SK-N-SH treated with all-trans-retinoic acid at 6 μM for 48 hours (cell line): ENCODE measurements at regions not wholly inside any gene's neighbourhood (a gene's known extent, or its start where the extent isn't known, plus 50 kb on each side); places are given as distances from the start of the nearest gene placed in this dataset.

Source experiments
- ARNTL ChIP-seq: fragments of 450-650 bp; formaldehyde crosslinking; IDR thresholded peaks from 2 replicates; pipeline ENCODE4 v1.5.0; 2020; ENCODE audit warnings: low read depth, mild to moderate bottlenecking, moderate library complexity, borderline replicate concordance
- CREB5 ChIP-seq: fragments of 250-450 bp; sonication (Bioruptor Pico); IDR thresholded peaks from 2 replicates; pipeline ENCODE4 v1.5.1; 2020; ENCODE audit warnings: low read depth, mild to moderate bottlenecking, moderate library complexity
- CSRNP3 ChIP-seq: fragments of 250-450 bp; sonication (Bioruptor Pico); IDR thresholded peaks from 2 replicates; pipeline ENCODE4 v1.5.1; 2021; ENCODE audit warnings: mild to moderate bottlenecking, moderate library complexity
- GLIS3 ChIP-seq: fragments of 250-450 bp; sonication (Bioruptor Pico); IDR thresholded peaks from 2 replicates; pipeline ENCODE4 v1.5.0; 2020; ENCODE audit warnings: mild to moderate bottlenecking, moderate library complexity
- ISL1 ChIP-seq: fragments of 250-450 bp; sonication (Bioruptor Pico); IDR thresholded peaks from 2 replicates; pipeline ENCODE4 v2.1.2; 2022; ENCODE audit warnings: mild to moderate bottlenecking, moderate library complexity
- PATZ1 ChIP-seq: fragments of 250-450 bp; sonication (Bioruptor Pico); IDR thresholded peaks from 2 replicates; pipeline ENCODE4 v1.8.0; 2020; ENCODE audit warnings: mild to moderate bottlenecking, moderate library complexity, borderline replicate concordance
- POU6F1 ChIP-seq: fragments of 250-450 bp; sonication (Bioruptor Pico); IDR thresholded peaks from 2 replicates; pipeline ENCODE4 v1.8.0; 2021; ENCODE audit warnings: low read depth, mild to moderate bottlenecking, moderate library complexity, borderline replicate concordance
- PPARA ChIP-seq: fragments of 250-450 bp; sonication (Bioruptor Pico); IDR thresholded peaks from 2 replicates; pipeline ENCODE4 v1.5.0; 2020; ENCODE audit warnings: mild to moderate bottlenecking, borderline replicate concordance
- TCF4 ChIP-seq: fragments of 250-450 bp; sonication (Bioruptor Pico); IDR thresholded peaks from 2 replicates; pipeline ENCODE4 v1.8.0; 2021; ENCODE audit warnings: mild to moderate bottlenecking, moderate library complexity, borderline replicate concordance
- TOX ChIP-seq: fragments of 250-450 bp; sonication (Bioruptor Pico); IDR thresholded peaks from 2 replicates; pipeline ENCODE4 v1.8.0; 2021; ENCODE audit warnings: mild to moderate bottlenecking, moderate library complexity, borderline replicate concordance
- ZFP3 ChIP-seq: fragments of 250-450 bp; sonication (Bioruptor Pico); IDR thresholded peaks from 2 replicates; pipeline ENCODE4 v1.5.0; 2020; ENCODE audit warnings: mild to moderate bottlenecking, moderate library complexity
- ZFP30 ChIP-seq: fragments of 450-650 bp; formaldehyde crosslinking; IDR thresholded peaks from 2 replicates; pipeline ENCODE4 v1.5.0; 2022; ENCODE audit warnings: mild to moderate bottlenecking, moderate library complexity
- ZNF565 ChIP-seq: fragments of 450-650 bp; formaldehyde crosslinking; conservative IDR thresholded peaks from 2 replicates; pipeline ENCODE4 v1.5.0; 2020; ENCODE audit warnings: low read depth, mild to moderate bottlenecking, moderate library complexity
- ZNF70 ChIP-seq: fragments of 450-650 bp; formaldehyde crosslinking; IDR thresholded peaks from 2 replicates; pipeline ENCODE4 v1.5.0; 2020; ENCODE audit warnings: mild to moderate bottlenecking, moderate library complexity

GRCh38 chr18:60193780-60194179 lies 178.8 kb downstream of the MC4R start:
- no peak for TF ChIP-seq ZFP3 (CRISPR knock-in tag)
- TF ChIP-seq CSRNP3 (CRISPR knock-in tag): no peak
- no peak for TF ChIP-seq ZFP30
- no peak for TF ChIP-seq ARNTL (CRISPR knock-in tag)
- TF ChIP-seq ZNF565: no peak
- TF ChIP-seq ISL1 (CRISPR knock-in tag): no peak
- TF ChIP-seq TOX (CRISPR knock-in tag): no peak
- TF ChIP-seq PATZ1 (CRISPR knock-in tag): no peak
- TF ChIP-seq PPARA: no peak
- no peak for TF ChIP-seq TCF4
- no peak for TF ChIP-seq GLIS3
- TF ChIP-seq ZNF70 (CRISPR knock-in tag): no peak
- TF ChIP-seq POU6F1 (CRISPR knock-in tag): no peak
- no peak for TF ChIP-seq CREB5 (CRISPR knock-in tag)
